ENCODE measurements at regions not wholly inside any gene's neighbourhood (a gene's known extent, or its start where the extent isn't known, plus 50 kb on each side); places are given as distances from the start of the nearest gene placed in this dataset.
"Not testable (repeated sequence)": the region's sequence is repeated elsewhere in the genome, so short reads cannot be mapped to it uniquely, and the experiment has no call there.

DNA sequence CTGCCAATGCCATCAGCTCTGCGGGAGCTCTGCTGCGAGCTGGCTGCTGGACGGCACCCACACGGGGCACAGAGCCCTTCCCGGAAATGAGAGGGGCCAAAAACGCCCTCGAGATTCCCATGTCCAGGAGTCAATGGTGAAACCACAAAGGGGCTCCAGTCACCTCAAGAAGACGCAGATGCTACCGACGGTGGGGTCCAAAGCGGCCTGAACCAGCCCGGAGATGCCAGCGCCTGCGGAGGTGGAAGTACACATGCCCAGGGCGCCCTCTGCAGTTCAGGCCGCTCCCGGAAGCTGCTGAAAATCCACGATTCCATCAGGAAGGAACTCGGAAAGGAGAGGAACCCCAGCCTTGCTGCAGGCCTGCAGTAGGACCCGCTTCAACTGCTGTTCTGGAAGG is 82.4 kb upstream of the SELENOP start:
- DNase-seq: no peak

DNA sequence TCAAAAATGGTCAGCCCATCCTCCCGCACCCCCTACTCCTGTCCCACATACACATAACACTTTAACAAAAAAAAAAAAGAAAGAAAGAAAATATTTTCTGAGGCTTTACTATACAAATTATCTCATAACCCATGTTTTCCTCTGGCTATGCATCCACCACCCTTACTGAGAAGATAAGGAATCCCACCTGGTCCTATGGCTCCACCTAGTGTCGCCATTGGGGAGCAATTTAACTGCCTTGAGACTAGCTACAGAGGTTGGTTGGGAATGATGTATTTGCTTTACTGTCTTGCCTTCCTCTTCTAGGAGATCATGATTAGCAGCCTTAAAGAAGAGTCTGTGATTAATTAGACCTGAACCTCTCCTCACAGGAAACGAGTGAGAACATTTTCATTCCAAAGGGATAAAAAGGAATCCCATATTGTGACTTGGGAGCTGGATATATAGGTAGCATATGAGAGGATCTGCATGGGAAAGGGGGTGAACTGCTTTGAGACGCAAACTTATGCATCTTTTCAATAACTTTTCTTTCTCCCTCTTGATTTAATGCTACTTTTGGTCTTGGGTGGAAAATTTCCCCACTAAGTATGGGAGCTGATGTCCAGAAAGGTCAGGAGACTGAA is 77.7 kb upstream of the SELENOP start:
- peak; percentile 94 for DNase-seq

DNA sequence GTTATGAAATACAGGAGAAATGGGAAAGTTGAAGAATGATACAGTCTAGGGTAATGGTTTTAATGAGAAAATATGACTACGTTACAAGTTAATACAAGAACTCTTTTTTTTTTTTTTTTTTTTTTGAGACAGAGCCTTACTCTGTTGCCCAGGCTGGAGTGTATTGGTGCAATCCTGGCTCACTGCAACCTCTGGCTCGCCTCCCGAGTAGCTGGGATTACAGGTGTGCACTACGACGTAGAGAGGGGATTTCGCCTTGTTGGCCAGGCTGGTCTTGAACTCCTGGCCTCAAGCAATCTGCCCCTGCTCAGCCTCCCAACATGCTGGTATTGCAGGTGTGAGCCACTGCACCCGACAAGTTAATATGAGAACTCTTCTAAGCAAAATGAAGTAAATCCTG is 77.1 kb upstream of the SELENOP start:
- DNase-seq: no peak

DNA sequence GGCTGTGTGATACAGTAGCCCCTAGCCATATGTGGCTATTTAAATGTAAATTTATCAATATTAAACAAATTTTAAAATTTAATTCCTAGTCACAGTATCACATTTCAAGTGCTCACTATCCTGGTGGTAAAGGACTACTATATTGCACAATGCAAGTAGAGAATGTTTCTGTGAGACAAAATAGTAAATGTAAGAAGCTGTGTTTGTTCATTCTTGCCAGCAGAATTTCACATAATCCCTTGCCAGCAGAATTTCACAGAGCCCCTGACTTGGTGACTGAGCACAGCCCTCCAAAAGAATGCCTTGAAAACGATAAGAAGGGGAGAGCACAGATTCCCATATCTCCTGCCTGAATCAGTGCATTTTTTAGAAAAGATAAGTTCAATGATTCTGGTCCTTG is 75.9 kb upstream of the SELENOP start:
- DNase-seq: no peak

DNA sequence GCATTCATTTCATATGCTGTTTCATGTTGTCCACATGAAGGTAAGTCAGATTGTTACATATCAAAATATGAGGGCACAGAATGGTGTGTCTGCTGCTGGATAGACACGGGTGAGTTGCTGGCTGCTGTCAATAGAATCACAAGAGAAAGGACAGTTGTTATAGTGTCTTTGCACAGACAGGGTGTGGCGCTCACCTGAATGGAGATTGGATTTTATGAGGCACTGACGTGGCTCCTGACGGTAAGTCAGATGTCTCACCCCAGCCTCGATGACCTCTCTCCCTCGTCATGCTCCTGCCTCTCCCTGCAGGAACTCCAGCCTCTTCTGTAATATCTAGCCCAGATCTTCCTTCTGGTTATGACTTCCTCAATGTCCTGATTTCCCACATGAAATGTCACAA is 75.4 kb upstream of the SELENOP start:
- DNase-seq: no peak

DNA sequence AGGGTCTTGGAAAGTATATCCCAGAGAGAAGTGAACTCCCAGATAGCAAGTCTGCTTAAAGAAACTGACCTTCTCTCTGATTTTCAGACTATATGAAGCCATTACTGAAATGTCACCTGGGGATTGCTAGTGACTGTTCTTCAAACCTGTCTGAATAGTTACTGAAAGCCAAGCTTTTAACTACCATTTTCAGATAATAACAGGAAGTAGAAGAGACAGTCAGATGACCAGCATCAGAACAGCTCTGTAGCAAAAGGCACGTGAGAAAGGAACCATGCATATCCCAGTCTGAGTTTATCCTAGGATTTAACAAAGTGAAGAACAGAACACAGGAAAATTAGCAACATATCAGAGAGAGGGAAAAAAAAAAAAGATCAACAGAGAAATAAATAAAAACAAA is 74.9 kb upstream of the SELENOP start:
- DNase-seq: no peak

DNA sequence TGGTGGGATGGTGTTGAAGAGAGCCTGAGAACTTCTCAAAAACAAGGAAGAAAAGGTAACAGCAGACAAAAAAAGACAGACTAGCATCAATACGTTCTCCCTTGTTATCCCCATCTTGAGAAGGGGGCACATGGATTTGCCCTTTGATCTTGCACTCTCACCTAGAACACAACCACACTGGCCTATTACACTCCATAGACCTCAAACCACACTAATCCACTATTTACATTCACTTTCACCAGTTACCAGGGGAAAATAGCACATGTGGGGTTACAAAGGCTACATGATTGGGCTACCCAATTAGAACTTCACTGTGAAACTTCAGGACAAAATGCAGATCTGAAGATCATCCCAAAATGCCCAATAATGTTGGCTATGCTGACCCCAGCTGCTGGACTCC is 72.6 kb upstream of the SELENOP start:
- DNase-seq: no peak

DNA sequence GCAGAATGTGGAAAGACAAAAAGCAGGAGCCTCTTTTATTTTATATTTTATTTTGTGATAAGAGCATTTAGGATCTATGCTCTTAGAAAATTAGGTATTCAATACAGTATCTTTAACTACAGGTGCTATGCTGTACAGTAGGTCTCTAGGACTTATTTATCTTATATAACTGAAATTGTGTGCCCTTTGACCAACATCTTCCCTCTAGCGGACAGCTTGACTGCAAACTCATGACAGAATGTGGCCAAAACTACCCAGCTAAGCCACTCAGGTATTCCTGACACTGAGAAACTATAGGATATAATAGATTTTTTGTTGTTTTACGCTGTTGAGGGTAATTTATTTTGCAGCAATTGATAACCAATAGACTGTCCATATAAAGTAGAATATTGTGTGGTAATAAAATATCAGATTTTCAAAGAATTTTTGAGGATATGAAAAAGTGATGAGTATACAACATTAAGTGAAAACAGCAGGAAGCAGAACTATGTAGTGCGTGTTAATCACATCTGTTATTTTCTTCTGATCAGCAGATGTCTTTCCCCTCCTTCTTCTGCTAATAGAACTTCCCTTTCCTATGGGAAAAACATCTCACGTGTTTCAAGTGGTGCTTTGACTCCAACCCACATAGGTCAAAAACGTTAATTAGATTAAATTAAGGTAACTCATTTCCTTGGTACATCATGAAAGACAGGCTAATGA is 69.9 kb upstream of the SELENOP start:
- DNase-seq: no peak

DNA sequence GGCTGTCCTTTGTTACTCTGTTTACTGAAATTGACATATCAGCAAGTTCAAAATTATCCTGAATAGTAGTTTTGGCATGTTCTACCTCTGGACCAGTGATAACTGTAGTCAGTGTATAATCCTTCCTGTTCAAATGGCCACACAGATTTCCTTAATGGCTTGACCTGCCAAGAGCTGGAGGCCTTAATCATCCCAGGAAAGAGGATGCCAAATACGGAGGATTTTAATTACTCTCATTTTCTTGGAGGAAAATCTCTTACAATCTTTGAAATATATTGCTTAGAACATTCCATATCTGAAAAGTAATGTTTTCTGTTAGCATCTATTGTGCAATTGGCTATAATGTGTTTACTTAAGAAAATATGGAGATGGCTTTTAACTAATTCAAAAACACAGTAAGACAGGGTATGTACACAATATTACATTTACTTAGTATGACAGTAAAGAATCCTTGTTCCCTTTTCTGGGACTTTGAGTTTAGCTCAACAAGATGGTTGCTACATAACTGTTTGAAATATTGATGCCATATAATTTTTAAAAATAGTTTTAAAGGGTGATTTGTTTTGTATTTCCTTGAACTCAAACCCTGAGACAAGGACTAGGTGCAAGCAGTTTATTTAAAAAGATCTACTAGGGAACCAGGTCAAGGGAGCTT is 68.9 kb upstream of the SELENOP start:
- no peak for DNase-seq

DNA sequence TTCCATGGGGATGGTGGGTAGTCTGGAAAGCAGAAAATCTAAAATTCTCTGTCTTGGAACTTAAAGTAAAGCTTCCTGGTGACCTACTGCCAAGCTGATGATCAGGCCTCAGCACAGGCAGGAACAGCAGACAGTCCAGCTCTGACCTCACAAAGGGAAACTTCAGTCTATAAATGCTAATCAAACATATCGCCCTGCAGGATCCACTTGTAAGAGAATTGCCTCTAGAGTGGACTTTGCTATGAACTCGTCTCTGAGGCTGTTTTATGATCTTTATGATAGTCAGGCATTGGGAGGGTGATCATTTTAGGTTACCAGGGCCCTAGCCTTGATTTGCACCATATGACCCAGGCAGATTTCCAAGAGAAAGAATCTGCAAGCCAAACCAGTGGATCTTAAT is 67.6 kb upstream of the SELENOP start:
- DNase-seq: no peak

DNA sequence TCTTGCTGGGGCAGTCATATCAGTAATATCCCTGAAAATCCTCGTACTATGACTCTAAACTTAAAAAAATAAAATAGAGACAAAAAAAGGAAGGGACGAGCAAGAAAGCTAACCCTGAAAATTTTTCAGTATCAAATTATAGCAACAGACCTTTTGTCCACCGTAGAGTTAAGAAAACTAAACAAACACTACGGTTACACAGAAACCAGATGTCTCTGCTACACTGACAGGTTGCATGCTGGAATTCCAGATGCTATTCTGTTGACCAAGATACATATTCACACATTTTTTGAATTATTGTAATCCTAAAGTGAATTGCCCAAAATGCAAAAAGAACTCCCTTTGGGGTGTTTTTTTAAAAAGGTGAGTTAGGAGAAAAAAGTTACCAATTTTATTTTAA is 66.9 kb upstream of the SELENOP start:
- DNase-seq: no peak

DNA sequence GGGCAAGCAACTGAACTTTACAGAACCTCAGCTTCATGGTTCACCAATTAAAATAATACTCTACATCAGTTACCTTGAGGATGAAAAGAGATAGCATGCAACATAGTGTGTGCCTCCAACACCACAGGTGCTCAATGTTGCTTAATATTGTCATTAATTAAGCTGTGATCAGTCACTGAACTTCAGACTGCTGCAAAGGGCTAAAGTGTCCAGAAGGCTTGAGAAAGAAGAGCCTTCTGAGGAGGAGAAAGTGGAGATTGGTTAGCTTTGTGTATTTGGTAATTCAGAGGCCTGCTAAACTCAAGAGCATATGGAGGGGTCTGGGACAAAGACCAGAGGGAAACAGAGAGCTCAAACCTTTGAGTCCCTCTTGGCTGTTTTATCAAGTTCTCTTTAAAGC is 66.3 kb upstream of the SELENOP start:
- DNase-seq: no peak

DNA sequence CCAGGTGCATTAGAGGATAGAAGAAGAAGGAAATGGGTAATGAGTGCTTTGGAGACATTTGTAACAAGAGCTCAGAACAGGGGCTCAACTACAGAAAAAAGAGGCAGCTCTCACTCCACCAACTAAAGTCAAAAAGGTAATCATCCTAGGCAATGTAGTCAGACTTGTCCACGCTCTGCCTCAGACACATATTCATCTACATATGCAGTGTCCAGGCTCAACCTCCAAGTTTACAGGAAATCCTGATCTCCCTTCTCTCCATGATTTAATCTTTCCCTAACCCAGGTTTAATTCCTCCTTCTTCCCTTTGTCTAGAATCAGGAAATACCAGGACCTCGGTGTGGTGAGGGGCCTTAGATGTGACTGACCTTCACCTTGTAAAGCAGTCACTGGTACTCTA is 65.7 kb upstream of the SELENOP start:
- no peak for DNase-seq

DNA sequence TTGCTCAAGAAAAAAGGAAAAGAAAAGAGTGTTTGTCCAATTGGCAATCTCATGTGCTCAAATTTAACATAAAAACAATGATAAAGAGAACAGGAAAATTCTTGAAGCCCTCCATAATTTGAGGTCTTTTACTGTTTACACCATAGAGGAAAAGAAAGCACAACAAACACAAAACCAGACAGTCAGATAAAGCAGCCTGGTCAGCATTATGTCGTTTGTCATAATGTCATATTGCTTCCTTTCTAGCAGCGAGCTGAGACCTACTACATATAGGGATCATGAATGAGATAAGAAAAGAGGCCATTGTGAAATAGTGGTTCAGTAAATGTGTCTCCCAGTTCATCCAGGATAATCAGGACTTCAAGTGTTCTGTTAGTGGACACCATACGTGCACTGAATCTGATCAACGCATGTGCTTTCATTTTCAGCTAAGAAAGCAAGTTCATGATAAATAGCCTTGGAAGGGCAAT is 64.7 kb upstream of the SELENOP start:
- DNase-seq: peak; percentile 62

DNA sequence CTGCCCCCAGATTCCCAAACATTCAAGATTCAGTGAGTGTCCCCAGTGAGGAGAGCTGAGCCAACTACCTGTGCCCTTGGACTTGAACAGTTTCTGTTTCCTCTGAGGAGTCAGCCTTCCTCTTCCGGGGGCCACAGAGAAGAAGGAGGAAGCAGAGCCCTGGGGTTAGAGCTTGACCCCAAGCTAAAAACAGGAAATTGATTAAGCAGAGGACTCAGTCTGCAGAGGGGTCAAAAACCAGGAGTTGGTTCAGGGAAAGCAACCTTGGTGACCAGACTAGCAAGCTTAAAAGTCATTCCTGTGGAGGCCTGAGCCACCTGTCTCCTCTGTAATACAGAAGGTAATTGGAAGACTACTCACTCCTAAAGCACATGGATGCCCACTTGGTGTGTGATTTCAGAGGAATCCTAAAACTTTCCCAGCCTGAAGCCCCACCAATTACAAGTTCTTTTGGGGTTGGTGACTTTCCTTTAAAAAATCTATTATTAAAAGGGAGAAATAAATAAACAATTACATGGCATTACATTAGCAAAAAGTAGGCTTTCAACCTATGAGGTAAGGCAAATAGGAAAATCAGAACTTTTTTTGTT is 64.2 kb upstream of the SELENOP start:
- DNase-seq: peak; percentile 39

DNA sequence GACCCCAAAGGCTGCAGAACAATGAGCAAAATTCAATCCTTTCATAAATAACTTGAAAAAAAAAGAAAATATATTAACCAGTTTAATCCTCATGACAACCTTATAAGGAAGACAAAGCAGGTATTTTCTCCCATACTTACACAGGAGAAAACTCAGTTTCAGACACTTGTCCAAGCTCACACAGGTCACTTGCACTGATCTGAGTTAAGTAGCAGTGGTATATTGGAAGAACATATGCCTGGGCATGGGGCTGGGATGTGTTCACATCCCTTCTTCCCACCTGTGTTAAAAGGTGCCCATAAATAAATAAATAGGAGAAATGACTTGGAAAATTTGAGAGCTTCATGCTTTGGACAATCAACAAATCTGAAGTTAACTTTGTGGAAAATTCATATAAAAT is 63.5 kb upstream of the SELENOP start:
- no peak for DNase-seq

DNA sequence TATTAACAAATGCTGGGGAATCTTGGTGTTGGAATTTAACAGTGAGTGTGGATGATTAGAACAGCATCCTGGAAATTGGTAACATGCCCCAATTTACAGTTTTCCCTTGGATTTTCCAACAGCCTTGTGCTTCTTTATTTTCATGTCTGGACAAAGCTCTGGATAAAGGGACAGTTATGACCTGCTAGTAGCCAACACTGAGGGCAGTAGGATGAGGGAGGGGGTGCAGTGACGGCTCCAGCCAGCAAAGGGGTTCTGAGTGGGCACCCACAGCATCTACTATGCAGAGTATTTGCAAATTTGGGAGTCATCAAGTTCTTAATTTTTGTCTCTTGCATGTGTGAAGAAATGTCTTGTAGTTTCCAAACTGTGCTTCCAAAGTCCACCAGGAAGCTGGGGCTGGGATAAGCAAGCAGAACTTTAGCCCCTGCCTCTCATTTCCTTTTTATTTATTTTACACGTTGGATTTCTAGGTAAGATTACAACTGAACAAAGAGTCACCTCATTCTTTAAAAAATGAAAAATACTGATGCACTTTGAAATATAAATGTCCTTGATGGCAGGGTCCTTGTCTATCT is 63.0 kb upstream of the SELENOP start:
- DNase-seq: no peak

DNA sequence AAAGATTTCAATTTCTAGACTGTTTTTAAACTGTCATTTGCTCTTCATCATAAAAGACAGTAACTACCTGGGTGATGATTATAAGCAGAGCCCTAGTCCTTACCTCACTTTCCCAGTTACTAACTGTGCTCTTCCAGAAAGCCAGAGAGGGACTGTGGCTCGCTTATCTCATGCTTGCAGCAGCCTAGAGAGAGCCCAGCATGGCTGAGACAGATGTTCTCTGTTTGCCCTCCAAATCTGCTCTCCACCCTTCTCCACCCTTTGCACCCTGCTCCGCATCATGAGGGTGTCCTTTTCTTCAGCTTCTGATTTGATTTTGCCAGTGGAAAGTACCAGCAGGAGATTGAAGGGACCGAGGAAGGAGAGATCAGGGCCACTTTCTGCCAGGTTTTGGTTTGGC is 61.2 kb upstream of the SELENOP start:
- peak; percentile 86 for DNase-seq

DNA sequence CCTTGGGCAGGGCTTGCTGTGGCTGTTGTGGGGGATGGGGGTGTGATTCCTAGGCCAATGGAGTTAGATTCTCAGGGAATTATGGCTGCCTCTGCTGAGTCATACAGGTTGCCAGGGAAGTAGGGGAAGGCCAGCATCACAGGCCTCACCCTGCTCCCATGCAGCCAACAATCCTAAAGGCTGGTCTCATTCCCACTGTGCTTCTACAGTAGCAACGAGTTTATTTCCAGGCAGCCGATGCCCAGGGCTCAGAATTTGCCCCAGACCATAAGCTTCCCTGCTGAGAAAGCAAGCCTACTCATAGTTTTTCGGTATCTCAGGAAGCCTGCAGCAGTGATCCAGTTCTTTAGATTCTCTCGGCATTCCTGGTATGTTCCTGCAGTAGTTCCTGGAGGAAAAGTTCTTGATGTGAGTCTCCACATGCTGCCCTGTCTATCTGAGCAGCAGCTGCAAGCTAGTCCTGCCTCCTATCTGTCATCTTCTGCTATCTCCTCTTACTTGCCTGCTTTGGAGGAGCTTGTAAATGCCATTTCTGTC is 59.3 kb upstream of the SELENOP start:
- no peak for DNase-seq

DNA sequence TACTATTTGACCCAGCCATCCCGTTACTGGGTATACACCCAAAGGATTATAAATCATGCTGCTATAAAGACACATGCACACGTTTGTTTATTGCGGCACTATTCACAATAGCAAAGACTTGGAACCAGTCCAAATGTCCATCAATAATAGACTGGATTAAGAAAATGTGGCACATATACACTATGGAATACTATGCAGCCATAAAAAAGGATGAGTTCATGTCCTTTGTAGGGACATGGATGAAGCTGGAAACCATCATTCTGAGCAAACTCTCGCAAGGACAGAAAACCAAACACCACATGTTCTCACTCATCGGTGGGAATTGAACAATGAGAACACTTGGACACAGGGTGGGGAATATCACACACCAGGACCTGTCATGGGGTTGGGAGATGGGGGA is 56.7 kb upstream of the SELENOP start:
- DNase-seq: not testable (repeated sequence)

DNA sequence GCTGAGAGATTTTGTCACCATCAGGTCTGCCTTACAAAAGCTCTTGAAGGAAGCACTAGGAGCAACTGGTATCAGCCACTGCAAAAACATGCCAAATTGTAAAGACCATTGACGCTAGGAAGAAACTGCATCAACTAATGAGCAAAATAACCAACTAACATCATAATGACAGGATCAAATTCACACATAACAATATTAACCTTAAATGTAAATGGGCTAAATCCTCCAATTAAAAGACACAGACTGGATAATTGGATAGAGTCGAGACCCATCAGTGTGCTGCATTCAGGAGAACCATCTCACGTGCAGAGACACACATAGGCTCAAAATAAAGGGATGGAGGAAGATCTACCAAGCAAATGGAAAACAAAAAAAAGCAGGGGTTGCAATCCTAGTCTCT is 53.1 kb upstream of the SELENOP start:
- not testable (repeated sequence) for DNase-seq
